Calu3 (cell line): ENCODE measurements at regions not wholly inside any gene's neighbourhood (a gene's known extent, or its start where the extent isn't known, plus 50 kb on each side); places are given as distances from the start of the nearest gene placed in this dataset.

Experiments
- BruUV-seq: library from RNA; stranded (reverse); fragments of 400-500 nt; replicated peaks from 2 replicates; lab custom pipeline; 2021; lab: Mats Ljungman, UMichigan
- CTCF ChIA-PET: fragments of 300-600 bp; sonication (Branson Sonifier 250); formaldehyde crosslinking; loops from one replicate; lab custom pipeline; 2022; ENCODE audit warnings: antibody characterized with exemption; lab: Charles Lee
- DNase-seq: peaks from one replicate; pipeline ENCODE4 v3.0.0; 2022
- H3K27ac Mint-ChIP-seq: one replicate; pipeline ENCODE4 v1.8.0; 2022; ENCODE audit warnings: mixed read lengths; ENCODE audit not compliant: unreplicated experiment
- H3K27me3 Mint-ChIP-seq: one replicate; pipeline ENCODE4 v1.8.0; 2022; ENCODE audit warnings: mixed read lengths; ENCODE audit not compliant: unreplicated experiment
- H3K36me3 Mint-ChIP-seq: one replicate; pipeline ENCODE4 v1.8.0; 2022; ENCODE audit warnings: mild to moderate bottlenecking, moderate library complexity, mixed read lengths; ENCODE audit not compliant: insufficient read depth, unreplicated experiment
- H3K4me1 Mint-ChIP-seq: one replicate; pipeline ENCODE4 v1.8.0; 2022; ENCODE audit warnings: mild to moderate bottlenecking, low read depth, mixed read lengths; ENCODE audit not compliant: unreplicated experiment
- H3K4me3 Mint-ChIP-seq: one replicate; pipeline ENCODE4 v1.8.0; 2022; ENCODE audit warnings: mild to moderate bottlenecking, low read depth, moderate library complexity, mixed read lengths; ENCODE audit not compliant: unreplicated experiment
- H3K9me3 Mint-ChIP-seq: one replicate; pipeline ENCODE4 v1.8.0; 2022; ENCODE audit warnings: low read depth, mixed read lengths; ENCODE audit not compliant: unreplicated experiment
- CTCF ChIP-seq: fragments of 200-600 bp; IDR thresholded peaks from one replicate; pipeline ENCODE4 v1.8.0; 2022; ENCODE audit warnings: antibody characterized with exemption; ENCODE audit not compliant: unreplicated experiment
- intact Hi-C: fragments of 100-400 bp; cut with micrococcal nuclease; formaldehyde crosslinking; loops from one replicate; pipeline ENCODE4 v1.10.0; 2022; ENCODE audit not compliant: unreplicated experiment

GRCh38 chr4:147076728-147077127, 131.1 kb upstream of the TTC29 start:
- intact Hi-C loops: no loop called here
- Mint-ChIP-seq H3K27me3 (peaks cover 33% of the 10 kb centered on the region), H3K4me3 (no peak overlapping the region), H3K4me1 (no peaks in the 10 kb centered on the region), H3K9me3 (no peaks in the 10 kb centered on the region), H3K36me3 (no peaks in the 10 kb centered on the region), H3K27ac (no peak overlapping the region)
- CTCF ChIA-PET: no interaction called here
- no TSS peak for BruUV-seq
- no peak for DNase-seq
- TF ChIP-seq CTCF: no peak

- Mint-ChIP-seq H3K9me3 (no peaks in the 10 kb centered on the region), H3K36me3 (no peaks in the 10 kb centered on the region), H3K4me1 (no peaks in the 10 kb centered on the region), H3K27ac (no peak overlapping the region), H3K4me3 (no peak overlapping the region), H3K27me3 (peaks cover 33% of the 10 kb centered on the region)
- intact Hi-C loops: no loop called here
- CTCF ChIA-PET: no interaction called here
- no peak for DNase-seq
- no TSS peak for BruUV-seq
- TF ChIP-seq CTCF: no peak
Measured at GRCh38 chr4:147078362-147078761, 132.7 kb upstream of the TTC29 start.

- H3K4me3 Mint-ChIP-seq: no peak overlapping the region
Measured at GRCh38 chr4:147078875-147079658, 133.4 kb upstream of the TTC29 start.

DNA sequence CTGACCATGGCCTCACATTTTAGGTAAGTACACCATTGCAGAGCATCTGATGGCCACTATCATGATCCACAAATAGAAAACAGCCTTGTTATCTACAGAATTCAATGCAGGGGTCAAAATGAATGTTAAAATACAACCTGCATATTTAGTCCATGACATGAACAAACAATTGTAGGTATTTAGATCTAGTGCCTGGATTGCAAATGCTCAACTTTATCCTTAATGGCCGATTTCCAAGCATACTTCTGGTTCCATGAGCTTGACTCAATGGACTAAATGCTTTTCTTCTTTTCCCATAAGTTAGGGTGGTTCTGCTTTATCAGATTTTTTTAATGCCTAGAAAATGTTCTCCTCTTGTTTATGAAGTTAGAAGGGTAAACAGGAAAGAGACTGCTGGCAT, 139.2 kb upstream of the TTC29 start:
- peaks cover 3% of the 10 kb centered on the region for H3K27me3 Mint-ChIP-seq
- no TSS peak for BruUV-seq
- no peaks in the 10 kb centered on the region for H3K4me1 Mint-ChIP-seq
- H3K36me3 Mint-ChIP-seq: no peaks in the 10 kb centered on the region
- no peak for TF ChIP-seq CTCF
- no peaks in the 10 kb centered on the region for H3K9me3 Mint-ChIP-seq
- intact Hi-C loops: no loop called here
- no peak for DNase-seq
- H3K4me3 Mint-ChIP-seq: no peak overlapping the region
- no peak overlapping the region for H3K27ac Mint-ChIP-seq
- CTCF ChIA-PET: no interaction called here

More at GRCh38 chr4:147078875-147079658, 133.4 kb upstream of the TTC29 start:
- Mint-ChIP-seq H3K9me3 (no peaks in the 10 kb centered on the region), H3K27me3 (peaks cover 33% of the 10 kb centered on the region), H3K27ac (no peak overlapping the region), H3K36me3 (no peaks in the 10 kb centered on the region), H3K4me1 (no peaks in the 10 kb centered on the region)
- TF ChIP-seq CTCF: no peak
- intact Hi-C loops: no loop called here
- no TSS peak for BruUV-seq
- CTCF ChIA-PET: no interaction called here
- DNase-seq: no peak
